Effector memory CD4-positive, alpha-beta T cell (primary cell): ENCODE measurements at regions not wholly inside any gene's neighbourhood (a gene's known extent, or its start where the extent isn't known, plus 50 kb on each side); places are given as distances from the start of the nearest gene placed in this dataset.

ENCODE experiments used
- DNase-seq, 3 donors: peaks; one replicate each; pipeline ENCODE4 v3.0.0-alpha.2; 2020
- H3K27ac ChIP-seq: 2 replicates; pipeline ENCODE4 v1.7.0; 2013; ENCODE audit warnings: mild to moderate bottlenecking, low read length, moderate library complexity; ENCODE audit not compliant: insufficient read depth, poor library complexity, severe bottlenecking
- H3K27me3 ChIP-seq: replicated peaks from 2 replicates; pipeline ENCODE4 v1.7.0; 2013; ENCODE audit warnings: mild to moderate bottlenecking, low read length; ENCODE audit not compliant: insufficient read depth, control insufficient read depth, poor library complexity, severe bottlenecking
- H3K36me3 ChIP-seq: 2 replicates; pipeline ENCODE4 v1.7.0; 2013; ENCODE audit warnings: mild to moderate bottlenecking, low read length, moderate library complexity; ENCODE audit not compliant: control insufficient read depth, insufficient read depth
- H3K4me1 ChIP-seq: 2 replicates; pipeline ENCODE4 v1.7.0; 2013; ENCODE audit warnings: low read length, mild to moderate bottlenecking; ENCODE audit not compliant: control insufficient read depth, insufficient read depth, poor library complexity, severe bottlenecking
- H3K4me3 ChIP-seq: 2 replicates; pipeline ENCODE4 v1.7.0; 2013; ENCODE audit warnings: low read length, low read depth, mild to moderate bottlenecking; ENCODE audit not compliant: insufficient read depth, poor library complexity, severe bottlenecking
- H3K9me3 ChIP-seq: 2 replicates; pipeline ENCODE4 v1.7.0; 2013; ENCODE audit warnings: mild to moderate bottlenecking, low read length, moderate library complexity; ENCODE audit not compliant: control insufficient read depth

- H3K4me1 ChIP-seq, result no peaks in the 10 kb centered on the region
- no peak overlapping the region for H3K27ac ChIP-seq
- DNase-seq, result no peak
- H3K27me3 ChIP-seq, result no peaks in the 10 kb centered on the region
- H3K4me3 ChIP-seq, result no peak overlapping the region
- no peaks in the 10 kb centered on the region for H3K36me3 ChIP-seq
- no peaks in the 10 kb centered on the region for H3K9me3 ChIP-seq
Measured at GRCh38 chr5:124932791-124933600, 186.6 kb upstream of the ZNF608 start.

- no peak for DNase-seq
Measured at GRCh38 chr5:124935065-124935464, 188.6 kb upstream of the ZNF608 start.

GRCh38 chr5:124936626-124936933 is 190.1 kb upstream of the ZNF608 start:
- Histone ChIP-seq H3K4me1 (no peaks in the 10 kb centered on the region), H3K27me3 (no peaks in the 10 kb centered on the region), H3K27ac (no peak overlapping the region)

More at GRCh38 chr5:124935065-124935464, 188.6 kb upstream of the ZNF608 start:
- Histone ChIP-seq H3K27ac (no peak overlapping the region), H3K4me1 (no peaks in the 10 kb centered on the region), H3K9me3 (no peaks in the 10 kb centered on the region), H3K27me3 (no peaks in the 10 kb centered on the region), H3K4me3 (no peak overlapping the region), H3K36me3 (no peaks in the 10 kb centered on the region)

GRCh38 chr5:124941051-124942049 is 194.9 kb upstream of the ZNF608 start:
- no peak overlapping the region for H3K4me3 ChIP-seq
- H3K36me3 ChIP-seq, result no peaks in the 10 kb centered on the region
- no peaks in the 10 kb centered on the region for H3K4me1 ChIP-seq
- H3K9me3 ChIP-seq, result no peaks in the 10 kb centered on the region
- no peak for DNase-seq
- no peaks in the 10 kb centered on the region for H3K27me3 ChIP-seq
- H3K27ac ChIP-seq, result no peak overlapping the region

More at GRCh38 chr5:124936626-124936933, 190.1 kb upstream of the ZNF608 start:
- DNase-seq, result no peak
- Histone ChIP-seq H3K4me3 (no peak overlapping the region), H3K36me3 (no peaks in the 10 kb centered on the region), H3K9me3 (no peaks in the 10 kb centered on the region)

- H3K36me3 ChIP-seq, result no peaks in the 10 kb centered on the region
- H3K4me3 ChIP-seq, result no peak overlapping the region
- no peaks in the 10 kb centered on the region for H3K4me1 ChIP-seq
- no peaks in the 10 kb centered on the region for H3K27me3 ChIP-seq
- H3K9me3 ChIP-seq, result no peaks in the 10 kb centered on the region
- H3K27ac ChIP-seq, result no peak overlapping the region
- no peak for DNase-seq
Measured at GRCh38 chr5:124948062-124948753, 201.8 kb upstream of the ZNF608 start.

GRCh38 chr5:124948754-124949275 is 202.4 kb upstream of the ZNF608 start:
- Histone ChIP-seq H3K27ac (no peak overlapping the region), H3K4me1 (no peaks in the 10 kb centered on the region), H3K27me3 (no peaks in the 10 kb centered on the region), H3K9me3 (no peaks in the 10 kb centered on the region), H3K36me3 (no peaks in the 10 kb centered on the region), H3K4me3 (no peak overlapping the region)
- DNase-seq, result no peak

GRCh38 chr5:124949862-124950261 is 203.4 kb upstream of the ZNF608 start:
- no peaks in the 10 kb centered on the region for H3K9me3 ChIP-seq
- H3K36me3 ChIP-seq, result no peaks in the 10 kb centered on the region
- H3K4me3 ChIP-seq, result no peak overlapping the region
- no peak overlapping the region for H3K27ac ChIP-seq
- H3K27me3 ChIP-seq, result no peaks in the 10 kb centered on the region
- no peaks in the 10 kb centered on the region for H3K4me1 ChIP-seq
- no peak for DNase-seq

GRCh38 chr5:124951105-124951504 is 204.7 kb upstream of the ZNF608 start:
- H3K4me3 ChIP-seq, result no peak overlapping the region
- H3K27ac ChIP-seq, result no peak overlapping the region
- H3K27me3 ChIP-seq, result no peaks in the 10 kb centered on the region
- no peaks in the 10 kb centered on the region for H3K9me3 ChIP-seq
- H3K4me1 ChIP-seq, result no peaks in the 10 kb centered on the region
- no peak for DNase-seq
- H3K36me3 ChIP-seq, result no peaks in the 10 kb centered on the region

- Histone ChIP-seq H3K9me3 (no peaks in the 10 kb centered on the region), H3K27me3 (no peaks in the 10 kb centered on the region), H3K4me1 (no peaks in the 10 kb centered on the region), H3K27ac (no peak overlapping the region), H3K4me3 (no peak overlapping the region), H3K36me3 (no peaks in the 10 kb centered on the region)
- DNase-seq, result no peak
Measured at GRCh38 chr5:124951661-124952060, 205.2 kb upstream of the ZNF608 start.
